T-helper 1 cell treated with Interleukin-12 subunit alpha and Interleukin-12 subunit beta and Interleukin-4 antibody, amounts not matched to agents 30 μg/mL and 1 μg/mL, for 36 hours (primary cell): ENCODE measurements at regions not wholly inside any gene's neighbourhood (a gene's known extent, or its start where the extent isn't known, plus 50 kb on each side); places are given as distances from the start of the nearest gene placed in this dataset.
"Not testable (repeated sequence)": the region's sequence is repeated elsewhere in the genome, so short reads cannot be mapped to it uniquely, and the experiment has no call there.

Experiments used
- H3K27ac Mint-ChIP-seq: one replicate; pipeline ENCODE4 v1.8.0; 2021; ENCODE audit warnings: mild to moderate bottlenecking, mixed read lengths
- H3K27me3 Mint-ChIP-seq: one replicate; pipeline ENCODE4 v1.8.0; 2021; ENCODE audit warnings: low read depth, mixed read lengths
- H3K36me3 Mint-ChIP-seq: one replicate; pipeline ENCODE4 v1.8.0; 2021; ENCODE audit warnings: low read depth, mixed read lengths
- H3K4me1 Mint-ChIP-seq: one replicate; pipeline ENCODE4 v1.8.0; 2021; ENCODE audit warnings: low read depth, mixed read lengths
- H3K4me3 Mint-ChIP-seq: one replicate; pipeline ENCODE4 v1.8.0; 2021; ENCODE audit warnings: mild to moderate bottlenecking, moderate library complexity, mixed read lengths
- H3K9me3 Mint-ChIP-seq: one replicate; pipeline ENCODE4 v1.8.0; 2021; ENCODE audit warnings: mixed read lengths

GRCh38 chr22:48416396-48417224 lies 1411.1 kb downstream of the BRD1 start:
- Mint-ChIP-seq H3K36me3 (no peaks in the 10 kb centered on the region), H3K27ac (no peak overlapping the region), H3K4me3 (no peak overlapping the region), H3K4me1 (no peaks in the 10 kb centered on the region), H3K27me3 (no peaks in the 10 kb centered on the region), H3K9me3 (no peaks in the 10 kb centered on the region)

- H3K36me3 Mint-ChIP-seq = no peaks in the 10 kb centered on the region
- no peaks in the 10 kb centered on the region for H3K27me3 Mint-ChIP-seq
- no peaks in the 10 kb centered on the region for H3K4me1 Mint-ChIP-seq
- H3K27ac Mint-ChIP-seq = no peak overlapping the region
- H3K4me3 Mint-ChIP-seq = no peak overlapping the region
- H3K9me3 Mint-ChIP-seq = no peaks in the 10 kb centered on the region
Observed at GRCh38 chr22:48415520-48415919, 1412.2 kb downstream of the BRD1 start.

- no peaks in the 10 kb centered on the region for H3K27me3 Mint-ChIP-seq
- H3K4me1 Mint-ChIP-seq = no peaks in the 10 kb centered on the region
- no peaks in the 10 kb centered on the region for H3K36me3 Mint-ChIP-seq
- no peak overlapping the region for H3K27ac Mint-ChIP-seq
- no peak overlapping the region for H3K4me3 Mint-ChIP-seq
- H3K9me3 Mint-ChIP-seq = no peaks in the 10 kb centered on the region
Observed at GRCh38 chr22:48414651-48415050, 1413.0 kb downstream of the BRD1 start.

- H3K27me3 Mint-ChIP-seq, H3K4me1 Mint-ChIP-seq, H3K4me3 Mint-ChIP-seq, H3K27ac Mint-ChIP-seq, H3K9me3 Mint-ChIP-seq, H3K36me3 Mint-ChIP-seq: not testable (repeated sequence)
Observed at GRCh38 chr22:48412931-48413330, 1414.7 kb downstream of the BRD1 start.

GRCh38 chr22:48410536-48410935 lies 1417.1 kb downstream of the BRD1 start:
- no peak overlapping the region for H3K27ac Mint-ChIP-seq
- H3K36me3 Mint-ChIP-seq = no peaks in the 10 kb centered on the region
- H3K4me1 Mint-ChIP-seq = no peaks in the 10 kb centered on the region
- no peaks in the 10 kb centered on the region for H3K9me3 Mint-ChIP-seq
- H3K4me3 Mint-ChIP-seq = no peak overlapping the region
- H3K27me3 Mint-ChIP-seq = no peaks in the 10 kb centered on the region

GRCh38 chr22:48407256-48407955 lies 1420.3 kb downstream of the BRD1 start:
- no peak overlapping the region for H3K27ac Mint-ChIP-seq
- no peak overlapping the region for H3K4me3 Mint-ChIP-seq
- no peaks in the 10 kb centered on the region for H3K4me1 Mint-ChIP-seq
- H3K27me3 Mint-ChIP-seq = no peaks in the 10 kb centered on the region
- H3K9me3 Mint-ChIP-seq = no peaks in the 10 kb centered on the region
- H3K36me3 Mint-ChIP-seq = no peaks in the 10 kb centered on the region

- Mint-ChIP-seq H3K27ac (no peak overlapping the region), H3K4me3 (no peak overlapping the region), H3K36me3 (no peaks in the 10 kb centered on the region), H3K27me3 (no peaks in the 10 kb centered on the region), H3K4me1 (no peaks in the 10 kb centered on the region), H3K9me3 (no peaks in the 10 kb centered on the region)
Observed at GRCh38 chr22:48406161-48406560, 1421.5 kb downstream of the BRD1 start.

GRCh38 chr22:48405741-48406140 lies 1421.9 kb downstream of the BRD1 start:
- Mint-ChIP-seq H3K36me3 (no peaks in the 10 kb centered on the region), H3K4me1 (no peaks in the 10 kb centered on the region), H3K27me3 (no peaks in the 10 kb centered on the region), H3K4me3 (no peak overlapping the region), H3K9me3 (no peaks in the 10 kb centered on the region), H3K27ac (no peak overlapping the region)

- no peaks in the 10 kb centered on the region for H3K9me3 Mint-ChIP-seq
Observed at GRCh38 chr22:48404801-48405447, 1422.7 kb downstream of the BRD1 start.

GRCh38 chr22:48403521-48404403 lies 1423.9 kb downstream of the BRD1 start:
- Mint-ChIP-seq H3K9me3 (no peaks in the 10 kb centered on the region), H3K4me3 (no peak overlapping the region), H3K36me3 (no peaks in the 10 kb centered on the region), H3K27ac (no peak overlapping the region), H3K4me1 (no peaks in the 10 kb centered on the region), H3K27me3 (no peaks in the 10 kb centered on the region)

More at GRCh38 chr22:48404801-48405447, 1422.7 kb downstream of the BRD1 start:
- no peak overlapping the region for H3K4me3 Mint-ChIP-seq
- H3K36me3 Mint-ChIP-seq = no peaks in the 10 kb centered on the region
- no peaks in the 10 kb centered on the region for H3K4me1 Mint-ChIP-seq
- no peak overlapping the region for H3K27ac Mint-ChIP-seq
- H3K27me3 Mint-ChIP-seq = no peaks in the 10 kb centered on the region

GRCh38 chr22:48402591-48403031 lies 1425.1 kb downstream of the BRD1 start:
- no peaks in the 10 kb centered on the region for H3K27me3 Mint-ChIP-seq

GRCh38 chr22:48401523-48401922 lies 1426.2 kb downstream of the BRD1 start:
- H3K27me3 Mint-ChIP-seq, H3K27ac Mint-ChIP-seq, H3K4me1 Mint-ChIP-seq, H3K4me3 Mint-ChIP-seq, H3K9me3 Mint-ChIP-seq, H3K36me3 Mint-ChIP-seq: not testable (repeated sequence)

More at GRCh38 chr22:48402591-48403031, 1425.1 kb downstream of the BRD1 start:
- no peaks in the 10 kb centered on the region for H3K9me3 Mint-ChIP-seq
- no peak overlapping the region for H3K27ac Mint-ChIP-seq
- no peak overlapping the region for H3K4me3 Mint-ChIP-seq
- no peaks in the 10 kb centered on the region for H3K4me1 Mint-ChIP-seq
- no peaks in the 10 kb centered on the region for H3K36me3 Mint-ChIP-seq

- Mint-ChIP-seq H3K4me3 (no peak overlapping the region), H3K36me3 (no peaks in the 10 kb centered on the region), H3K27me3 (no peaks in the 10 kb centered on the region), H3K9me3 (no peaks in the 10 kb centered on the region), H3K4me1 (no peaks in the 10 kb centered on the region), H3K27ac (no peak overlapping the region)
Observed at GRCh38 chr22:48398181-48398905, 1429.3 kb downstream of the BRD1 start.
